ENCODE measurements at regions not wholly inside any gene's neighbourhood (a gene's known extent, or its start where the extent isn't known, plus 50 kb on each side); places are given as distances from the start of the nearest gene placed in this dataset.

DNA sequence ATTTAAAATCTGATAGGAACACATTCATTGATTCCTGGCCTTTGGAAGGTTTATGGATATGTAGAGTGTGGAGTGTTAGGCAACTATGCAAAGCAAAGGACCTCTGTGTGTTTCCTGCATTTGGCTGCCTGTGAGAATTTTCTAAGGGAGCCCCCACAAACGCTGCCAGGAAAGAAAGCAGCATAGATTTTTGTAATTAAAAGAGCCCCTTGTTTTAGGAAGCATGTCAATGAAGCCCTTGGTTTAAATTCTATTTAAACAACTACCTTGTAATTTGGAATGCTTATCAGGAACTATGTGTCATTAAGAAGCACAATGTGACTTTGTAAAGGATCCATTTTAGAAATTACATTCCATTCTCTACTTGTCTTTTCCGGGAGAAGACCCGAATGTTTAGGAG is 742.5 kb downstream of the NXPH1 start:
- Histone ChIP-seq H3K27me3 (no peaks in the 10 kb centered on the region), H3K27ac (no peak overlapping the region), H3K9me3 (no peaks in the 10 kb centered on the region), H3K4me1 (no peaks in the 10 kb centered on the region), H3K4me3 (no peak overlapping the region), H3K36me3 (ENCODE audit: low read depth, missing control alignments) (no peaks in the 10 kb centered on the region)
- 36 to 40% methylated on average over 3 of the region's 3 CpGs for WGBS, 2 donors
- DNase-seq, result no peak
- TF ChIP-seq POLR2A (IDR thresholded peaks at IDR 0.05), result no peak
- TF ChIP-seq, protein P1, sequence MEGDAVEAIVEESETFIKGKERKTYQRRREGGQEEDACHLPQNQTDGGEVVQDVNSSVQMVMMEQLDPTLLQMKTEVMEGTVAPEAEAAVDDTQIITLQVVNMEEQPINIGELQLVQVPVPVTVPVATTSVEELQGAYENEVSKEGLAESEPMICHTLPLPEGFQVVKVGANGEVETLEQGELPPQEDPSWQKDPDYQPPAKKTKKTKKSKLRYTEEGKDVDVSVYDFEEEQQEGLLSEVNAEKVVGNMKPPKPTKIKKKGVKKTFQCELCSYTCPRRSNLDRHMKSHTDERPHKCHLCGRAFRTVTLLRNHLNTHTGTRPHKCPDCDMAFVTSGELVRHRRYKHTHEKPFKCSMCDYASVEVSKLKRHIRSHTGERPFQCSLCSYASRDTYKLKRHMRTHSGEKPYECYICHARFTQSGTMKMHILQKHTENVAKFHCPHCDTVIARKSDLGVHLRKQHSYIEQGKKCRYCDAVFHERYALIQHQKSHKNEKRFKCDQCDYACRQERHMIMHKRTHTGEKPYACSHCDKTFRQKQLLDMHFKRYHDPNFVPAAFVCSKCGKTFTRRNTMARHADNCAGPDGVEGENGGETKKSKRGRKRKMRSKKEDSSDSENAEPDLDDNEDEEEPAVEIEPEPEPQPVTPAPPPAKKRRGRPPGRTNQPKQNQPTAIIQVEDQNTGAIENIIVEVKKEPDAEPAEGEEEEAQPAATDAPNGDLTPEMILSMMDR (IDR thresholded peaks at IDR 0.05), result no peak
- intact Hi-C loops (cut with DNase I; ENCODE audit: low total_unique reads), result no loop called here

DNA sequence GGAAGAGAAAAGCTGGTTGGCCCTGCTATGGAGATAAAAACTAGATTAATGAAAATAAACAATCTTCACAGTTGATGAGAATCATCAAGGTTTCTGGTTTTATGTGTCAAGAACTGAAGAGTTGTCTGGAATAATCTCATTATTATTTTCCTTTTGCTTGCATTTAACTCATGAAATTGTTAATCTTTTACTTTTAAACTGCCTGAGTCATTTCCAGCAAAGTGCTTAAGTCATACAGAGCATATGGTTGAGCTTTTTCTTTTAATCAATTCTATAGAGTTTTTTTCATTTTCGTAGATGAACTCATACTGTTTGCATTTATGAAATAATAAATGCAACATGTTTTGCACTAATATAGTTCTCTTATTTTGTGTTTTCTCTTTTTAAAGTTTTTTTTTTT is 747.9 kb downstream of the NXPH1 start:
- TF ChIP-seq, protein P1 (IDR thresholded peaks at IDR 0.05), result no peak
- no peak for TF ChIP-seq POLR2A (IDR thresholded peaks at IDR 0.05)
- Histone ChIP-seq H3K4me1 (no peaks in the 10 kb centered on the region), H3K36me3 (ENCODE audit: low read depth, missing control alignments) (no peaks in the 10 kb centered on the region), H3K4me3 (no peak overlapping the region), H3K27ac (no peak overlapping the region), H3K27me3 (no peaks in the 10 kb centered on the region), H3K9me3 (no peaks in the 10 kb centered on the region)
- WGBS, 2 donors, result 91% methylated on average over 1 of the region's 1 CpG
- intact Hi-C loops (cut with DNase I; ENCODE audit: low total_unique reads), result no loop called here
- DNase-seq, result no peak

DNA sequence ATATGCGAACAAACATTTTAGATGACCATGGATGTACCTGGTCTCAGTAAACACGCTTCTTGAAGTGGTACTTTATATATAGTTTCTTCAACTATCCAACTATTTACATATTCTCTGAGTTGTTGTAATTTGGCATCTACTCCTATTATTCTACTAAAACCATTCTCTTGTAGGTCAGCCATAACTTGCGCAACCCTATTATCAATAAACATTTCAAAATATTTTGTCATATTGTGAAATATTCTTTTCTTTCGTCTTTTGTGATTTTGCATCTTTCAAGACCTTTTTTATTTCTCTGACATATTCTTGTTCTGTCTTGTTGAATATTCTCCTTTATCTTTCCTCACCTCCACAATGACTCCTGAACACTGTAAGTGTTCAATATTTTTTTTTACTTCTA is 753.3 kb downstream of the NXPH1 start:
- H3K27me3 ChIP-seq, result no peaks in the 10 kb centered on the region
- WGBS, 2 donors, result 89 to 96% methylated on average over 4 of the region's 4 CpGs
- no peak overlapping the region for H3K4me3 ChIP-seq
- H3K9me3 ChIP-seq, result no peaks in the 10 kb centered on the region
- intact Hi-C loops (cut with DNase I; ENCODE audit: low total_unique reads), result no loop called here
- no peaks in the 10 kb centered on the region for H3K36me3 ChIP-seq (ENCODE audit: low read depth, missing control alignments)
- no peaks in the 10 kb centered on the region for H3K4me1 ChIP-seq
- no peak for DNase-seq
- TF ChIP-seq, protein P1 (IDR thresholded peaks at IDR 0.05), result no peak
- TF ChIP-seq POLR2A (IDR thresholded peaks at IDR 0.05), result no peak
- no peak overlapping the region for H3K27ac ChIP-seq

DNA sequence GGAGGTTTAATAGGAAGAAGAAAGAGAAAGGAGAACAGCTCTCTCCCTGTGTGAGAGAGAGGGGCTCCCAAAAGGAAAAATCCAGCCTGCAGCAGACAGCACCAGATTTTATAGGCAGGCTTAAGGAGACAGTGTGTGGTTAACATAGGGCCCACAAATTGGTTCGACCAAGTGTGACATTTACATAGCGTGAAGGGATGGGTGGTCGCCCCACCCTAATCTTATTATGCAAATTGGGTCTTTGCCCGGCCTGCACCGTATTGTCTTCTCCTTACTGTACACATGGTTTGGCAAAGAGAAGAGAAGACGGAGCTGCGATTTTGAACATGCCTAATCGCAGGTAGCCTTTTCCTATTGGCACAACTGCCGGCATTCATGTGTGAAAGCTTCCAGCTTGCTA is 756.3 kb downstream of the NXPH1 start:
- 71 to 76% methylated on average over 9 of the region's 9 CpGs for WGBS, 2 donors
- H3K4me3 ChIP-seq, result peak overlapping the region in 1 of 2 donors; percentile 6
- H3K9me3 ChIP-seq, result no peaks in the 10 kb centered on the region
- TF ChIP-seq, protein P1 (IDR thresholded peaks at IDR 0.05), result no peak
- TF ChIP-seq POLR2A (IDR thresholded peaks at IDR 0.05), result no peak
- H3K27ac ChIP-seq, result no peak overlapping the region
- intact Hi-C loops (cut with DNase I; ENCODE audit: low total_unique reads), result no loop called here
- no peaks in the 10 kb centered on the region for H3K4me1 ChIP-seq
- H3K36me3 ChIP-seq (ENCODE audit: low read depth, missing control alignments), result no peaks in the 10 kb centered on the region
- H3K27me3 ChIP-seq, result no peaks in the 10 kb centered on the region
- no peak for DNase-seq

DNA sequence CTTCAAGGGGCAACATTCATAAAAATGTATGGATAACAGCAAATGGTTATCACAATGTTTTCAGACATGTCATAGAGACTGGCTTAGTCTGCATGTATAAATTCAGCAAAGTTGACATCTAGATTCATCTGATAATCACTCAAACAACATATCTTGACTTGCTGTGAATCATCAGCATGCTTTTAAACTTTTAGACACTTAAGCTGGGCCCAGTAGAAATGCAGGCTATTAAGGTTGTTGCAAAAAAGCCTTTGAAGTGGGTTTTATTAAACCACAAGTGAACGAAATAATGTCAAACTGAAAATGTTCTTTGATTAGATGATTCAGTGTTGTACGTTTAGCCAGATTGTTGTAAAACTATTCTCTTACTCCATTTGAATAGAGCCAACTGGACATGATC is 759.6 kb downstream of the NXPH1 start:
- intact Hi-C loops (cut with DNase I; ENCODE audit: low total_unique reads), result no loop called here
- H3K27me3 ChIP-seq, result no peaks in the 10 kb centered on the region
- H3K4me1 ChIP-seq, result no peaks in the 10 kb centered on the region
- no peak for DNase-seq
- TF ChIP-seq POLR2A (IDR thresholded peaks at IDR 0.05), result no peak
- TF ChIP-seq, protein P1 (IDR thresholded peaks at IDR 0.05), result no peak
- H3K9me3 ChIP-seq, result no peaks in the 10 kb centered on the region
- no peaks in the 10 kb centered on the region for H3K36me3 ChIP-seq (ENCODE audit: low read depth, missing control alignments)
- H3K4me3 ChIP-seq, result no peak overlapping the region
- WGBS, 2 donors, result 66 to 68% methylated on average over 2 of the region's 2 CpGs
- H3K27ac ChIP-seq, result no peak overlapping the region

Measured in testis (tissue), 2 donors.